MG63 (cell line): ENCODE measurements at regions not wholly inside any gene's neighbourhood (a gene's known extent, or its start where the extent isn't known, plus 50 kb on each side); places are given as distances from the start of the nearest gene placed in this dataset.

Experiments used
- DNase-seq: peaks from one replicate; pipeline ENCODE4 v3.0.0-alpha.2; 2020
- H3K27me3 ChIP-seq: fragments of 250-450 bp; sonication (Bioruptor Pico); 2 replicates; pipeline ENCODE4 v1.5.1; 2020; ENCODE audit warnings: mild to moderate bottlenecking, moderate library complexity
- H3K36me3 ChIP-seq: fragments of 250-450 bp; sonication (Bioruptor Pico); 2 replicates; pipeline ENCODE4 v1.5.1; 2020; ENCODE audit warnings: mild to moderate bottlenecking, moderate library complexity
- H3K4me3 ChIP-seq: fragments of 250-450 bp; sonication (Bioruptor Pico); 2 replicates; pipeline ENCODE4 v1.5.1; 2020; ENCODE audit warnings: mild to moderate bottlenecking, moderate library complexity
- H3K9me3 ChIP-seq: fragments of 250-450 bp; sonication (Bioruptor Pico); 2 replicates; pipeline ENCODE4 v1.5.1; 2020; ENCODE audit warnings: mild to moderate bottlenecking, moderate library complexity

GRCh38 chr16:59719121-59719520, 985.0 kb upstream of the GOT2 start:
- DNase-seq: no peak
- no peaks in the 10 kb centered on the region for H3K36me3 ChIP-seq
- H3K9me3 ChIP-seq: no peaks in the 10 kb centered on the region
- no peaks in the 10 kb centered on the region for H3K27me3 ChIP-seq
- no peak overlapping the region for H3K4me3 ChIP-seq

- Histone ChIP-seq H3K36me3 (no peaks in the 10 kb centered on the region), H3K9me3 (peaks cover 2% of the 10 kb centered on the region; the same call in 1 of the 2 replicates), H3K4me3 (no peak overlapping the region), H3K27me3 (no peaks in the 10 kb centered on the region)
- no peak for DNase-seq
These were observed 973.5 kb upstream of the GOT2 start for GRCh38 chr16:59707436-59708226.

DNA sequence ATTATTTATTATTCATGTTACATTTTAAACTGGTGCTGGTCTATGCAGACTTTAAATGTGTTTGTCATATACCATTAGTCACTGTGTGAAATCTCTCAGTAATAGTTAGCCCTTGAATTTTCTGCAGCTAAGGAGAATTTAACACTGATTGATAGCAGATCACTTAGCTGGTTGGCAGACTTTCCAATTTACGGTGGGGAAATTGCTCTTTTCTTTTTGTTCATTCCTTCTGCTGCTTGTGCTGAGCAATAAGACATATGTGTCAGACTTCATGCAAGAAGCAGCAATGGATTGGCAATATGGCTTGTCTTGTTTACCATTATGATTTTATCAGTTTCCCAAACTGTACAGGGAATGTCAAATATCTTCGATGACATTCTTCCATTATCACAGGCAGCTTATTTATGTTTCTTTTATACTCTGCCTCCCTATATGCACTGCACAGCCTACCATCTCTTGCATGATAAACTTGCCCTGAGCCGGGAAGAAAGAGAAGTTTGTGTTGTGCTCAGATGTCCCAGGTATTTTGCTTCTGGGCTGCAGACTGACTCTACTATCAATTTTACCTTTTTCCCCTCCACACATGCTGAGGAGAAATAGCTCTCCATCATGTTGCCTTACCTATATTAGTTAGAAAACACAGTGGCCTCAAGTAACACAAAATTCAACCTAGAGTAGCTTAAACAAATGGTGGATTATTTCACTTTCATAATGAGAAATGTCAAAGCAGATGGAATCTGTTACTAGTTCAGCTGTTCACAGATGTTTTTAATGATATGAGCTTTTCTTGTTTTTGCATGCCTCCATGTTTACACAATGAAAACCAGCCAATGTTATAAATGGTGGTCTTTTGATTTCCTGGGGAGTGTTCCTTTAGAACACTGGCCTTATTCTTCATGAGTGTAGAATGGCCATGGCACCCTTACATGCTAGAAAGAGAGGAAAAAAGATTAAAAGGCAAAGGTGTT, 968.1 kb upstream of the GOT2 start:
- H3K4me3 ChIP-seq: no peak overlapping the region
- H3K27me3 ChIP-seq: no peaks in the 10 kb centered on the region
- no peak for DNase-seq
- H3K9me3 ChIP-seq: peaks cover 2% of the 10 kb centered on the region; the same call in 1 of the 2 replicates
- no peaks in the 10 kb centered on the region for H3K36me3 ChIP-seq

DNA sequence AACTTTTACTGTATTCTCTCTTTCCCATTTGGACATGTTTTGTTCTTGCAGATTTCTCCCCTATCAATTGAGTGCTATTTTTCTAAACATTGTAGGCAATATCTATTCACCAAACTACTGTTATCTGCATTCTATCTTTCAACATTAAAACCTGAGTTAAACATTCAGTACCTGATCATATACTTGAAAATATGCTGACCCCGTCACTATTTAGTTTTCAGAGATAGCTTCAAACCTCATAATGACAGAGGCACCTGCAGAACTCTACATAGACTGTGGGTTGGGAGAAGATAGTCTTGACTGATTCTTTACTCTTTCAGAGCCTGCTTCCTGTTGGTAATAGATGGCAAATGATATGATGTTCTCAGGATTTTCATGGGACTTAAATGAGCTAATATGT, 965.7 kb upstream of the GOT2 start:
- no peak overlapping the region for H3K4me3 ChIP-seq
- H3K9me3 ChIP-seq: peaks cover 11% of the 10 kb centered on the region
- no peaks in the 10 kb centered on the region for H3K27me3 ChIP-seq
- no peak for DNase-seq
- H3K36me3 ChIP-seq: no peaks in the 10 kb centered on the region; the same call in 1 of the 2 replicates

GRCh38 chr16:59698346-59699020, 964.4 kb upstream of the GOT2 start:
- peak; percentile 71 for DNase-seq
- no peak overlapping the region for H3K4me3 ChIP-seq
- peaks cover 18% of the 10 kb centered on the region for H3K9me3 ChIP-seq
- H3K27me3 ChIP-seq: no peaks in the 10 kb centered on the region
- no peaks in the 10 kb centered on the region; the same call in 1 of the 2 replicates for H3K36me3 ChIP-seq

- Histone ChIP-seq H3K27me3 (no peaks in the 10 kb centered on the region), H3K4me3 (no peak overlapping the region), H3K9me3 (peaks cover 18% of the 10 kb centered on the region), H3K36me3 (no peaks in the 10 kb centered on the region; the same call in 1 of the 2 replicates)
- DNase-seq: no peak
These were observed 963.6 kb upstream of the GOT2 start for GRCh38 chr16:59697761-59698160.

DNA sequence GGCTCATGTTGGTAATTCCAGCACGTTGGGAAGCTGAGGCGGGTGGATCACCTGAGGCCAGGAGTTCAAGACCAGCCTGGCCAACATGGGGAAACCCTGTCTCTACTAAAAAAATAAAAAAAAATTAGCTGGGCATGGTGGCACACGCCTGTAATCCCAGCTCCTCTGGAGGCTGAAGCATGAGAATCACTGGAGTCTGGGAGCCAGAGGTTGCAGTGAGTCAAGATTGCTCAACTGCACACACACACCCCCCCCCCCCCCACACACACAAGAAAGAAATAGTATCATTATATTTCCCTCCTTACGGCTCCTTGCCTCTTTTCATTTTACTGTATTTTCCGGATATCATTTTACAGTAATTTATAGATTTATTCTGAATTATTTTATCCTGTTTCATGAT, 963.1 kb upstream of the GOT2 start:
- peak; percentile 20 for DNase-seq
- no peaks in the 10 kb centered on the region for H3K27me3 ChIP-seq
- no peaks in the 10 kb centered on the region; the same call in 1 of the 2 replicates for H3K36me3 ChIP-seq

DNA sequence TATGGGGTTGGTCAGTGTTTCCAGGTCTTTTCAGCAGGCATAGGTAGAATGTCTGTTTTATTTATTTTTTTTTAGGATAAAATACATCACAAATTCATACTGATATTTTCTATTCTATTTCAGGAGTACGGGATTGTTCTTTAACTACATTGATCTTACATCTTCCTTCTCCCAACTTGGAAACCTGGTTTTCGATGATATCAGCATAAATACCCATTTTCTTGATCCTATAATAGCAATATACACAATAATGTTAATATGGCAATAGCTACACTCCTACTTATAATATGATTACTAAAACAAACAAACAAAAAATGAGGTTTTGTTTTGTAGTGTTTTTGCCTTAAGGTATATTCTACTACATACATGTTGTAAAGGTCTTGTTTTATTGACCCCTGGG, 962.4 kb upstream of the GOT2 start:
- Histone ChIP-seq H3K9me3 (peaks cover 22% of the 10 kb centered on the region), H3K27me3 (no peaks in the 10 kb centered on the region), H3K4me3 (no peak overlapping the region), H3K36me3 (no peaks in the 10 kb centered on the region; the same call in 1 of the 2 replicates)
- DNase-seq: no peak

More for the DNA sequence above, 963.1 kb upstream of the GOT2 start:
- peaks cover 19% of the 10 kb centered on the region for H3K9me3 ChIP-seq
- H3K4me3 ChIP-seq: no peak overlapping the region

GRCh38 chr16:59690216-59690615, 956.1 kb upstream of the GOT2 start:
- peaks cover 33% of the 10 kb centered on the region for H3K9me3 ChIP-seq
- H3K4me3 ChIP-seq: no peak overlapping the region
- no peaks in the 10 kb centered on the region for H3K36me3 ChIP-seq
- no peak for DNase-seq
- no peaks in the 10 kb centered on the region for H3K27me3 ChIP-seq

DNA sequence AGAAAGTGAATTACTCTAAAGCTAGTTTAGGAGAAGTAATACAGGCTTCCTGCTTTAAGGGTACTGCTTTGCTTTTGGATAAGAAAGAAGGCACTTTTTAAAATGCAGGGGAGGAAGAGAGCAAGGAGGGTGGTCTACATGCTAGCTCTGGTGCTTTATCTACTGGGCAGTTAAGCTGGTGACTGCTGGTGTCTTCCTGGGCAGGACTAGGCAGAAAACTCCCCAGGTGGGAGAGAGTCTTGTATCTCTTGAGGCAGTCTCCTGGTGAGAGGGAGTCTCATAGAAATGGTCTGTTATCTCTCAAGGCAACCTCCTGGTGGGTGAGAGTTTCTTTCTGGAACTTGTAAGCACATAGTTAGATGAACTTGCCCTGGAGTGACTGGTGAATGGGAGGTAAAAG, 953.9 kb upstream of the GOT2 start:
- peaks cover 25% of the 10 kb centered on the region for H3K9me3 ChIP-seq
- no peak overlapping the region for H3K4me3 ChIP-seq
- no peak for DNase-seq
- H3K27me3 ChIP-seq: no peaks in the 10 kb centered on the region
- no peaks in the 10 kb centered on the region for H3K36me3 ChIP-seq

- Histone ChIP-seq H3K36me3 (no peaks in the 10 kb centered on the region), H3K9me3 (peaks cover 21% of the 10 kb centered on the region), H3K4me3 (no peak overlapping the region), H3K27me3 (no peaks in the 10 kb centered on the region)
- no peak for DNase-seq
These were observed 952.3 kb upstream of the GOT2 start for GRCh38 chr16:59686405-59686804.

- Histone ChIP-seq H3K4me3 (no peak overlapping the region), H3K9me3 (peaks cover 21% of the 10 kb centered on the region), H3K36me3 (no peaks in the 10 kb centered on the region), H3K27me3 (no peaks in the 10 kb centered on the region)
- DNase-seq: no peak
These were observed 950.8 kb upstream of the GOT2 start for GRCh38 chr16:59684911-59685310.

DNA sequence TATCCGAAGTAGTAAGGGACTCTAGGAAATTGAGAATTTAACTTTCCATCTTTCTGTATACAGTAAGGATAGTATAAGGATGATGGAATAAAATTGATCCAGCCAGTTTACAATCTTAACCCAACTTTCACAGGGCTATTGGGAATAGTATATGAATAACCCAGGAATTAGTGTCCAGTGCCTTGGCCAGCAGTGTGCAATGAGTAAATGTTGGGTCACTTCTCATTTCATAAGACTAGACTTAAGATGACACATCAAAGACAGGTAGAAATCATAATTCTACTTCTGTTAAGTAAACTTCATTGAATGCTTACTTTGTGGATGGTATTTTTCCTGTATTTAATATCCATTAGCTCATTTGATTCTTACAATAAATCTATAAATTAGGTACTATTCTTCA, 949.6 kb upstream of the GOT2 start:
- H3K4me3 ChIP-seq: no peak overlapping the region
- no peaks in the 10 kb centered on the region for H3K36me3 ChIP-seq
- H3K9me3 ChIP-seq: peaks cover 21% of the 10 kb centered on the region
- H3K27me3 ChIP-seq: no peaks in the 10 kb centered on the region
- DNase-seq: no peak

DNA sequence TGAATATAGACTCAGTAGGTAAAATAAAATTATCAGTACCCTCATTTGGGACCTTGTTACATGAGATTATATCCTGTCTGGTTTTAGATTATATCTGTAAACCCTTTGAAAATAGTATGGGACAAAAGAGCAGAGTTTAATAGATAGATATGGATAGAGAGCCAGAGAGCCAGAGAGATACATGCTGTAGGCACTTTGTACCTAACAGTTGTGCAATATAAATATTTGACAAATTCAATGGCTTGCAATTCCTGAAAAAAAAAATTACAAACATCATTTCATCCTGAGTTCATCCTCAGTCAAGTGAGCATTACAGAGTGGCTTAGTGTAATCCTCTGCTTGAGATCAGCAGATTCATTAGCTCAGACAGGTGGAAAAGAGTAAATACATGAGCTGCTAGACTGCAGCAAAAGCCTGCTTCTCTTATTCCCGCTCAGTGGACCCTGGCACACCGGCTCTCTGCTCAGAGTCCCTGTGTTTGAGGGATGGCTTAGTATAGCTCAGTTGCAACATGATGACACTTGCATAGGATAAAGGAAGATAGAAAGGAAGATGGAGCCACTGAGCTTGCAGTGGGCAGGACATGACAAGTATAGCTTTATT, 931.6 kb upstream of the GOT2 start:
- Histone ChIP-seq H3K27me3 (no peaks in the 10 kb centered on the region), H3K9me3 (no peaks in the 10 kb centered on the region), H3K4me3 (no peak overlapping the region), H3K36me3 (no peaks in the 10 kb centered on the region)
- no peak for DNase-seq

DNA sequence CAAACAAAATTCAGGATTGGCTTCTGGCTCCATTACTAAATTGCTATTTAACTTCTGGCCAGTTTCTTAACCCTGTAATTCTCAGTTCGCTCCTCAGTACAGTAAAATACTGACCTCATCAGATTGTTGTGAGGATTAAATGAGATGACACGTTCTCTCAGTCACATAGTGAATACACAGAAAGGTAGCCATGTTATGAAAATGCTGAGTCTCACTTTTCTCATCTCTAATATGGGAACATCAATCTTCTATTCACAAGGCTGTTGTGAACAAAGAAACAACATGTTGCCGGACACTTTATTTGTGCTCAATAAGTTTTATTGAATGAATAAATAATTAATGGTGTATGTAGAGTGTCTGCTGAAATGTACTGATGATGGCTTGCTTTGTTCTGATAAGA, 924.5 kb upstream of the GOT2 start:
- Histone ChIP-seq H3K4me3 (no peak overlapping the region), H3K9me3 (no peaks in the 10 kb centered on the region), H3K27me3 (no peaks in the 10 kb centered on the region), H3K36me3 (no peaks in the 10 kb centered on the region)
- DNase-seq: no peak

DNA sequence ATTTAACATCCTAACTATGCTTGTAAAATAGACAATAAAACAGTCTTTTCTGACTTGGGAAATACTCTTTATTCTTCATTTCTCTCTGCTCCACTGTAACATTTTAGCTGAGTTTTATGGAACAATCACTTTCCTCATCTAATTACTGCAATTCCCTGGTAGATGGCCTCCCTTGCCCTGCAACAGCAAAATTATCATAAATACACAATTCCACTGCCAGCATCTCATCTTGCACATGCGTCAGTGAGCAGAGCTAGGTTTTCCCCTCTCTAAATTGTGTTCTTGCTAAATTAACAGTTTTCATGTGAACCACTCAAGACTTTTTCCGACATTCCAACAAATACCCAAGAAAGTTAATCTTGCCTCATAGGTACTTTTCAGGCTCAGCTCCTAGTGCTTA, 920.9 kb upstream of the GOT2 start:
- H3K27me3 ChIP-seq: no peaks in the 10 kb centered on the region
- DNase-seq: no peak
- H3K36me3 ChIP-seq: no peaks in the 10 kb centered on the region
- no peak overlapping the region for H3K4me3 ChIP-seq
- peaks cover 6% of the 10 kb centered on the region for H3K9me3 ChIP-seq
